GM12878 (cell line): ENCODE measurements at regions not wholly inside any gene's neighbourhood (a gene's known extent, or its start where the extent isn't known, plus 50 kb on each side); places are given as distances from the start of the nearest gene placed in this dataset.

Experiments
- ATAC-seq: fragments of 200-7000 bp; cut with Tn5 transposase; 3 replicates; pipeline ENCODE4 v1.9.1; 2020; ENCODE audit warnings: mild to moderate bottlenecking, moderate library complexity
- BruUV-seq: library from RNA; stranded (reverse); fragments of 400-500 nt; replicated peaks from 2 replicates; lab custom pipeline; 2021; lab: Mats Ljungman, UMichigan
- CTCF ChIA-PET: fragments of 300-600 bp; sonication (Branson Sonifier 250); formaldehyde crosslinking; extraction: SDS; loops from one replicate; lab custom pipeline; 2021; ENCODE audit warnings: inconsistent platforms; lab: Yijun Ruan, JAX
- POLR2A ChIA-PET: fragments of 350-600 bp; formaldehyde crosslinking; extraction: SDS; loops from one replicate; lab custom pipeline; 2021; ENCODE audit warnings: inconsistent platforms; lab: Charles Lee
- RAD21 ChIA-PET: fragments of 300-600 bp; sonication (Branson Sonifier 250); formaldehyde crosslinking; loops from one replicate; lab custom pipeline; 2023; ENCODE audit warnings: antibody characterized with exemption; ENCODE audit not compliant: unreplicated experiment; lab: Charles Lee
- SMC1A ChIA-PET: fragments of 300-600 bp; sonication (Branson Sonifier 250); formaldehyde crosslinking; loops from one replicate; lab custom pipeline; 2023; ENCODE audit not compliant: unreplicated experiment, uncharacterized antibody; lab: Charles Lee
- DNase-seq: peaks from one replicate; pipeline ENCODE4 v3.0.0-alpha.2; 2011; ENCODE audit warnings: low read depth, low spot score
- FAIRE-seq: peaks from 3 replicates; lab custom pipeline; 2011; peaks lifted over from hg19 to GRCh38; lab: Jason Lieb, UNC
- H2AFZ ChIP-seq: 2 replicates; pipeline ENCODE4 v1.6.0; 2011; ENCODE audit warnings: low read depth, low read length, control low read depth; ENCODE audit not compliant: control insufficient read depth
- H3K27ac ChIP-seq: 2 replicates; pipeline ENCODE4 v1.5.1; 2011; ENCODE audit warnings: control low read depth; ENCODE audit not compliant: control insufficient read depth, insufficient read depth
- H3K27me3 ChIP-seq, 2 experiments: replicated peaks in 1 of 2; 2 replicates each; pipeline versions ENCODE4 v1.6.0 to v1.6.1; 2011; ENCODE audit warnings: low read length in 1 of 2; ENCODE audit not compliant: control insufficient read depth in 2 of 2, insufficient read depth in 2 of 2
- H3K36me3 ChIP-seq, 2 experiments: 2 replicates each; pipeline ENCODE4 v1.5.1; 2011; ENCODE audit warnings: low read length in 1 of 2; ENCODE audit not compliant: control insufficient read depth in 2 of 2, insufficient read depth in 2 of 2
- H3K4me1 ChIP-seq: 2 replicates; pipeline ENCODE4 v1.6.1; 2011; ENCODE audit warnings: mild to moderate bottlenecking, low read length, moderate library complexity, mixed read lengths; ENCODE audit not compliant: control insufficient read depth, insufficient read depth
- H3K4me2 ChIP-seq: 2 replicates; pipeline ENCODE4 v1.6.0; 2011; ENCODE audit warnings: control low read depth; ENCODE audit not compliant: control insufficient read depth, insufficient read depth
- H3K4me3 ChIP-seq: fragments of 200-600 bp; sonication (generic); 2 replicates; pipeline ENCODE4 v1.5.1; 2016
- H3K79me2 ChIP-seq: 2 replicates; pipeline ENCODE4 v1.6.0; 2011; ENCODE audit warnings: low read length; ENCODE audit not compliant: control insufficient read depth, insufficient read depth
- H3K9ac ChIP-seq: 2 replicates; pipeline ENCODE4 v1.8.0; 2011; ENCODE audit warnings: low read length, control low read depth, mixed read lengths; ENCODE audit not compliant: control insufficient read depth, insufficient read depth
- H3K9me3 ChIP-seq: replicated peaks from 3 replicates; pipeline ENCODE4 v1.5.1; 2011; ENCODE audit warnings: mild to moderate bottlenecking, low read length; ENCODE audit not compliant: control insufficient read depth, insufficient read depth
- H4K20me1 ChIP-seq: 2 replicates; pipeline ENCODE4 v1.6.0; 2011; ENCODE audit not compliant: control insufficient read depth, insufficient read depth
- BMI1 ChIP-seq: fragments of 450-650 bp; IDR thresholded peaks from 2 replicates; pipeline ENCODE4 v1.6.1; 2016; ENCODE audit warnings: mild to moderate bottlenecking, moderate library complexity, borderline replicate concordance
- CBFB ChIP-seq: IDR thresholded peaks from 2 replicates; pipeline ENCODE4 v1.6.1; 2016; ENCODE audit warnings: antibody characterized with exemption, low read depth
- CEBPB ChIP-seq, 2 experiments: fragments of 150-350 bp in 1 of 2; IDR thresholded peaks; 2 replicates each; pipeline ENCODE4 v1.6.1; 2012 to 2014; ENCODE audit warnings: low read depth in 2 of 2, low read length in 2 of 2, borderline replicate concordance in 1 of 2, inconsistent platforms in 1 of 2
- CREB1 ChIP-seq: IDR thresholded peaks from 2 replicates; pipeline ENCODE4 v1.6.1; 2012; ENCODE audit warnings: low read depth, mild to moderate bottlenecking, inconsistent platforms
- DPF2 ChIP-seq: fragments of 450-650 bp; IDR thresholded peaks from 2 replicates; pipeline ENCODE4 v1.6.1; 2017; ENCODE audit warnings: mild to moderate bottlenecking
- KLF5 ChIP-seq: fragments of 450-650 bp; IDR thresholded peaks from 2 replicates; pipeline ENCODE4 v1.6.1; 2014; ENCODE audit warnings: mild to moderate bottlenecking; ENCODE audit not compliant: partially characterized antibody
- NFIC ChIP-seq: IDR thresholded peaks from 2 replicates; pipeline ENCODE4 v1.6.1; 2012; ENCODE audit warnings: low read depth, mild to moderate bottlenecking, inconsistent platforms, low read length, moderate library complexity
- RAD51 ChIP-seq: fragments of 450-650 bp; IDR thresholded peaks from 2 replicates; pipeline ENCODE4 v1.6.1; 2016; ENCODE audit warnings: moderate library complexity, mild to moderate bottlenecking, inconsistent platforms
- SMC3 ChIP-seq: IDR thresholded peaks from 2 replicates; pipeline ENCODE4 v1.6.1; 2011; ENCODE audit warnings: low read length, improper control_type of control experiment, borderline replicate concordance
- ZNF217 ChIP-seq: fragments of 450-650 bp; IDR thresholded peaks from 2 replicates; pipeline ENCODE4 v1.6.1; 2017; ENCODE audit warnings: antibody characterized with exemption, mild to moderate bottlenecking
- WGBS: methylation state at CpG from one replicate; pipeline ENCODE4 v1.1.6; 2016; ENCODE audit warnings: low lambda C conversion rate; ENCODE audit not compliant: insufficient replicate concordance, insufficient coverage; ENCODE audit errors: missing lambda C conversion rate; 5-methylcytosine and 5-hydroxymethylcytosine counted together
- in situ Hi-C: fragments of 300-500 bp; cut with MboI; formaldehyde crosslinking; loops from 9 replicates; pipeline ENCODE4 v1.14.3; 2018; ENCODE audit warnings: mixed read lengths
- intact Hi-C: fragments of 100-400 bp; cut with micrococcal nuclease; formaldehyde crosslinking; loops from one replicate; pipeline ENCODE4 v1.14.2; 2022; ENCODE audit not compliant: unreplicated experiment
- TF ChIP-seq, protein P1 (sequence below): IDR thresholded peaks from 2 replicates; pipeline ENCODE4 v1.6.1; 2011; ENCODE audit warnings: low read depth, mild to moderate bottlenecking, low read length, moderate library complexity, borderline replicate concordance; ENCODE audit errors: extremely low read depth
- TF ChIP-seq, protein P2 (sequence below): fragments of 150-350 bp; IDR thresholded peaks from 2 replicates; pipeline ENCODE4 v1.6.1; 2014; ENCODE audit warnings: mild to moderate bottlenecking, low read depth, low read length

DNA sequence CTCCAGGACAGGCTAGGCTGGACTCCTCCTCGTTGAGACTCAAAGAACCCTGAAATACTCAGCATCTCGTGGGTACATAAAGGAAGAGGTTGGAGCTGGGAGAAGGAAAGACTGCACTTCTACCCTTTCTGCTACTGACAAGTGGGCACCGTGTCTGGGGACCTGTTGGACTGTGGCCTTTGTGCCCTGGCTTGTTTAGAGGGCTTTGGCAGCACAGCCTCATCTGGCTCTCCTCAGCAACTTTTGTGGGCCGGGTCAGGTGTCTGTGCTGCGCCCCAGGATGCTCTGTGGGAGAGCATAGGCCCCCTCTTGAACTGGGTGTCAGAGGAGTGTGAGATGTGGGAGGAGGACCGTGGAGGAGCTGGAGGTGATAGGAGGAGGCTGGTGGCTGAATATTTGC lies 142.4 kb downstream of the FCRL5 start:
- no peak overlapping the region for H3K27ac ChIP-seq
- H3K9ac ChIP-seq = no peak overlapping the region
- WGBS = 2% methylated on average over 6 of the region's 6 CpGs
- ChIA-PET POLR2A (no interaction called here), CTCF (no interaction called here), RAD21 (no interaction called here), SMC1A (interaction anchor here (0.6 kb wide), 1 partner anchor 35 kb away, joined by 3 read pairs; no protein-coding TSS in a partner anchor)
- FAIRE-seq = no peak
- no peak overlapping the region for H3K4me3 ChIP-seq
- no peaks in the 10 kb centered on the region; a peak in 1 of 4 replicates for H3K27me3 ChIP-seq
- no peaks in the 10 kb centered on the region for H3K9me3 ChIP-seq
- ATAC-seq = no peak
- intact Hi-C loops (no loop called here), in situ Hi-C loops (no loop called here)
- BruUV-seq = no TSS peak
- H3K79me2 ChIP-seq = no peaks in the 10 kb centered on the region
- no peaks in the 10 kb centered on the region; the same call in 1 of the 2 replicates for H4K20me1 ChIP-seq
- no peaks in the 10 kb centered on the region for H3K36me3 ChIP-seq
- H3K4me1 ChIP-seq = no peaks in the 10 kb centered on the region
- no peak overlapping the region for H3K4me2 ChIP-seq
- no peak overlapping the region for H2AFZ ChIP-seq
- DNase-seq = no peak
- TF ChIP-seq, protein P1, sequence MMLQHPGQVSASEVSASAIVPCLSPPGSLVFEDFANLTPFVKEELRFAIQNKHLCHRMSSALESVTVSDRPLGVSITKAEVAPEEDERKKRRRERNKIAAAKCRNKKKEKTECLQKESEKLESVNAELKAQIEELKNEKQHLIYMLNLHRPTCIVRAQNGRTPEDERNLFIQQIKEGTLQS = no peak
- TF ChIP-seq ZNF217 = no peak
- TF ChIP-seq, protein P2, sequence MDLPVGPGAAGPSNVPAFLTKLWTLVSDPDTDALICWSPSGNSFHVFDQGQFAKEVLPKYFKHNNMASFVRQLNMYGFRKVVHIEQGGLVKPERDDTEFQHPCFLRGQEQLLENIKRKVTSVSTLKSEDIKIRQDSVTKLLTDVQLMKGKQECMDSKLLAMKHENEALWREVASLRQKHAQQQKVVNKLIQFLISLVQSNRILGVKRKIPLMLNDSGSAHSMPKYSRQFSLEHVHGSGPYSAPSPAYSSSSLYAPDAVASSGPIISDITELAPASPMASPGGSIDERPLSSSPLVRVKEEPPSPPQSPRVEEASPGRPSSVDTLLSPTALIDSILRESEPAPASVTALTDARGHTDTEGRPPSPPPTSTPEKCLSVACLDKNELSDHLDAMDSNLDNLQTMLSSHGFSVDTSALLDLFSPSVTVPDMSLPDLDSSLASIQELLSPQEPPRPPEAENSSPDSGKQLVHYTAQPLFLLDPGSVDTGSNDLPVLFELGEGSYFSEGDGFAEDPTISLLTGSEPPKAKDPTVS = no peak
- no peak for TF ChIP-seq CREB1

DNA sequence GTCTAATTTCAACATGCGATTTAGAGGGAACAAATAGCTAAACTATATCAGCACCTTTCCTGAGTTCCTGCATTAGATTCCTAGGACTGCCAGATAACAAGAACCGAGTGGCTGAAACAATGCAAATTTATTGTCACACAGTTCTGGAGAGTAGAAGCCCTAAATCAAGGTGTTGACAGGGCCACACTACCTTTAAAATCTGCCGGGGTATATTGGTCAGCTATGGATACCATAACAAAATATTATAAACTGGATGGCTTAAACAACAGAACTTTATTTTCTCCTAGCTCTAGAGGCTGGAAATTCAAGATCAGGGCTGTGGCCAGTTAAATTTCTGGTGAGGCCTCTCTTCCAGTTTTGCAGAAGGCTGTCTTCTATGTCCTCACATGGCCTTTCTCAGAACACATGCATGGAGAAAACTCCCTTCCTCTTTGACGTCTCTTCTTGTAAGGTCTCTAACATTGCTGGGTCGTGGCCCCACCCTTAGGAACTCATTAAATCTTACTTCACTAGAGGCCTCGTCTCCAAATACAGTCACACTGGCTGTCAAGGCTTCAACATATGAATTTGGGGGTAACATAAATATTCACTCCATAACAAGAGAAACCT lies 144.3 kb downstream of the FCRL5 start:
- H3K79me2 ChIP-seq = no peaks in the 10 kb centered on the region

More for the DNA sequence above, 144.3 kb downstream of the FCRL5 start:
- H3K27ac ChIP-seq = no peak overlapping the region
- ChIA-PET POLR2A (no interaction called here), CTCF (interaction anchor here (0.6 to 1.1 kb wide), 4 partner anchors 8 to 83 kb away, joined by 3 read pairs; no protein-coding TSS in a partner anchor), SMC1A (no interaction called here), RAD21 (no interaction called here)
- H3K4me1 ChIP-seq = peaks cover 13% of the 10 kb centered on the region
- H3K27me3 ChIP-seq = no peaks in the 10 kb centered on the region
- no peaks in the 10 kb centered on the region; the same call in 1 of the 2 replicates for H4K20me1 ChIP-seq
- no peak overlapping the region for H3K9ac ChIP-seq
- WGBS = 26% methylated on average over 6 of the region's 6 CpGs
- in situ Hi-C loops = no loop called here
- TF ChIP-seq KLF5 (no peak), NFIC (no peak), CBFB (no peak), SMC3 (no peak), DPF2 (no peak), ZNF217 (no peak), RAD51 (no peak), BMI1 (no peak), CEBPB (IDR thresholded peaks at IDR 0.05; ENCODE audit: borderline replicate concordance in 1 of 2, low read depth in 2 of 2, low read length in 2 of 2) (no peak)
- H3K4me2 ChIP-seq = no peak overlapping the region
- no peaks in the 10 kb centered on the region for H3K36me3 ChIP-seq
- intact Hi-C loops = no loop called here
- FAIRE-seq (no peak), DNase-seq (no peak), ATAC-seq (no peak)
- no peak overlapping the region for H3K4me3 ChIP-seq
- BruUV-seq = no TSS peak
- no peaks in the 10 kb centered on the region for H3K9me3 ChIP-seq
- H2AFZ ChIP-seq = no peak overlapping the region
